ENCODE measurements at regions not wholly inside any gene's neighbourhood (a gene's known extent, or its start where the extent isn't known, plus 50 kb on each side); places are given as distances from the start of the nearest gene placed in this dataset.

DNA sequence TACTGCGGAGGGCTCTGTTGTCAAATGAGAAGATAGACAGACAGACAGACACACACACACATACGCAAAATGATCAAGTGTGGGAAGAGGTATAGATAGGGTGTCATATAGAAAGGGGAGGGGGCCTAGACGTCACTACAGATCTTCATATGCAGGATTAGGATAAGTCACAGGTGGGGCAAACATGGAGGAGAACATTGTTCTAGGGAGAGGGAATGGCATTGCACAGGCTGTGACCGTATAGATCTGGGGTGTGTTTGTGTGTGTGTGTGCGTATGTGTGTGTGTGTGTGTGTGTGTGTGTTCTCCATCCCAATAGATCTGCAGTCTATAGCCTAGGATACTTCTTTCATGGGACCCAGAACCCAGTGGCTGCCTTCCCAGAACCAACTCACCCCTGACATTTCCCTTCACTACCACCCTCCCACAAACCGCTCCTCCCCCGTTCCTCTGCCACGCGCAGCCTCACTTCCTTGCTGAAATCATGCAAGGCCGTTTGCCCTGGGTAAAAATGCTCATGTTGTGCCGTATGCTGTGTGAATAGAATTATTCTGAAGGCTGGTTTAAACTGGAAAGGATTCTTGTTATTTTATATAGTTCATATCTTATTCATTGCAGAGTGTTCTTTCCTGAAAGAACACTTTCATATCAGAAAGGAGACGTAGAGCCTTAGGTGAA is 50.5 kb upstream of the CCL1 start:
- DNase-seq (ENCODE audit: low spot score in 2 of 2) (no peak), ATAC-seq (no peak)
- Mint-ChIP-seq H3K9me3 (no peaks in the 10 kb centered on the region), H3K4me3 (no peak overlapping the region), H3K36me3 (no peaks in the 10 kb centered on the region), H3K4me1 (no peaks in the 10 kb centered on the region), H3K27ac (no peak overlapping the region)

DNA sequence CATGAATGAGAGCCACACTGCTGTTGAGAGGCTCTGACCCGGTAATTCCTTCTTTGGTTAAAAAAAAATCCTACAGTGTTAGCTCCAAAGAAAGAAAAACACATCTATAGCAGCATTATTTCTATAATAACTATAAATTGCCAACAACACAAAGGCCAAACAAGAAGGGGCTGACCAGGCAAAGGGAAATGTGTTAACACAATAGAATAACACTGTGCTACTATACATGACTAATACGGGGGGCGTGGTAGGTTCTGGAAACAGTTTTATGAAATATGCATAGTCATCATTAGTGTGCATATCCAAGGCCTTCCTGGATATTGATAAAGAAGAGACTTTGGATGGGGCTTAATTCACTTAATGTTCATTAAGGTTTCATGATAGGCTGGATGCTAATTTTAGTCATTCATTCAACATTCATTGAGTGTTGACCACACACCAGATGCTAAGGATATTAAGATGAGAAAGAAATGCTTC is 50.0 kb upstream of the CCL1 start:
- H3K36me3 Mint-ChIP-seq, result no peaks in the 10 kb centered on the region
- no peak for ATAC-seq
- H3K27ac Mint-ChIP-seq, result no peak overlapping the region
- H3K4me1 Mint-ChIP-seq, result no peaks in the 10 kb centered on the region
- no peak for DNase-seq (ENCODE audit: low spot score in 2 of 2)
- H3K9me3 Mint-ChIP-seq, result no peaks in the 10 kb centered on the region
- H3K4me3 Mint-ChIP-seq, result no peak overlapping the region
